ENCODE measurements at regions not wholly inside any gene's neighbourhood (a gene's known extent, or its start where the extent isn't known, plus 50 kb on each side); places are given as distances from the start of the nearest gene placed in this dataset.

DNA sequence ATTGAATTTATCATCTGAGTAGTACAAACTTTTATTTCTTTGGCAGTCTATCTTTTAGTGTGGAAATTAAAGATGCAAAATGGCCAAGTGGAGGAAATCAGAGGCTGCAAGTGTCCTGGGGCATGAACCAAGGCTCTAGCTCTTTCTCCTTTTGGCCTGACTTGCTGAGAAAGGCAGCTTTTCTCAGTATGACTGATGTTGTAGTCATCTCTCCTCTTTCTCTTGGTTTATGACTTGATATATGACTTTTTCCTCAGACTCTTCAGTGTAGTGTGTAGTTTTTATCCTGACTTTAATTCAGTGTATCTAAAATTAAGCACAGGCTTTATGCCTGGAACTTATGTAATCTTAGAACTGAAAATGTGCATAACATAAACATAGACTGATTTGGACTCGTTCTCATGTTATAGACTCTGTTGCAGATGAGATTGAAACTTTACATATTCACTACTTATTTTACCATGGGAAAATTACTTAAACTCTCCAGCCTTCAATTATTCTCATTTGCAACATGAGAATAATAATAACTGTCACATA is 65.7 kb downstream of the SLITRK5 start:
- Histone ChIP-seq H3K9ac (ENCODE audit: low read length) (no peak overlapping the region), H3K9me3 (ENCODE audit: insufficient read depth, low read length) (no peaks in the 10 kb centered on the region), H3K36me3 (ENCODE audit: low read length) (no peaks in the 10 kb centered on the region), H3K4me3 (ENCODE audit: insufficient read depth, low read length, poor library complexity, severe bottlenecking) (no peak overlapping the region), H3K27ac (ENCODE audit: low read depth, low read length) (no peak overlapping the region), H3K4me2 (ENCODE audit: low read depth, low read length, poor library complexity, severe bottlenecking) (no peak overlapping the region), H3K27me3 (ENCODE audit: low read length) (no peaks in the 10 kb centered on the region), H4K20me1 (ENCODE audit: low read depth, low read length) (no peaks in the 10 kb centered on the region), H2AFZ (ENCODE audit: low read depth, low read length, severe bottlenecking) (no peak overlapping the region), H3K9me2 (replicated peaks; ENCODE audit: insufficient read depth, low read length) (no peaks in the 10 kb centered on the region), H3F3A (ENCODE audit: insufficient read depth) (no peaks in the 10 kb centered on the region), H3K79me2 (ENCODE audit: insufficient read depth, low read length) (no peaks in the 10 kb centered on the region)
- TF ChIP-seq, protein P1, sequence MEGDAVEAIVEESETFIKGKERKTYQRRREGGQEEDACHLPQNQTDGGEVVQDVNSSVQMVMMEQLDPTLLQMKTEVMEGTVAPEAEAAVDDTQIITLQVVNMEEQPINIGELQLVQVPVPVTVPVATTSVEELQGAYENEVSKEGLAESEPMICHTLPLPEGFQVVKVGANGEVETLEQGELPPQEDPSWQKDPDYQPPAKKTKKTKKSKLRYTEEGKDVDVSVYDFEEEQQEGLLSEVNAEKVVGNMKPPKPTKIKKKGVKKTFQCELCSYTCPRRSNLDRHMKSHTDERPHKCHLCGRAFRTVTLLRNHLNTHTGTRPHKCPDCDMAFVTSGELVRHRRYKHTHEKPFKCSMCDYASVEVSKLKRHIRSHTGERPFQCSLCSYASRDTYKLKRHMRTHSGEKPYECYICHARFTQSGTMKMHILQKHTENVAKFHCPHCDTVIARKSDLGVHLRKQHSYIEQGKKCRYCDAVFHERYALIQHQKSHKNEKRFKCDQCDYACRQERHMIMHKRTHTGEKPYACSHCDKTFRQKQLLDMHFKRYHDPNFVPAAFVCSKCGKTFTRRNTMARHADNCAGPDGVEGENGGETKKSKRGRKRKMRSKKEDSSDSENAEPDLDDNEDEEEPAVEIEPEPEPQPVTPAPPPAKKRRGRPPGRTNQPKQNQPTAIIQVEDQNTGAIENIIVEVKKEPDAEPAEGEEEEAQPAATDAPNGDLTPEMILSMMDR (IDR thresholded peaks at IDR 0.05; ENCODE audit: insufficient read depth, low read length, poor library complexity, severe bottlenecking): no peak
- TF ChIP-seq EZH2phosphoT487 (conservative IDR thresholded peaks at IDR 0.05; ENCODE audit: low read length): no peak

GRCh38 chr13:87754097-87754496 is 82.9 kb downstream of the SLITRK5 start:
- no peak overlapping the region for H3K4me2 ChIP-seq (ENCODE audit: low read depth, low read length, poor library complexity, severe bottlenecking)
- H3K27ac ChIP-seq (ENCODE audit: low read depth, low read length): no peak overlapping the region
- no peaks in the 10 kb centered on the region for H3K36me3 ChIP-seq (ENCODE audit: low read length)
- no peak overlapping the region for H3K9ac ChIP-seq (ENCODE audit: low read length)
- no peak overlapping the region for H3K4me3 ChIP-seq (ENCODE audit: insufficient read depth, low read length, poor library complexity, severe bottlenecking)
- H3F3A ChIP-seq (ENCODE audit: insufficient read depth): no peaks in the 10 kb centered on the region
- H3K79me2 ChIP-seq (ENCODE audit: insufficient read depth, low read length): no peaks in the 10 kb centered on the region
- H2AFZ ChIP-seq (ENCODE audit: low read depth, low read length, severe bottlenecking): no peak overlapping the region
- no peaks in the 10 kb centered on the region for H3K27me3 ChIP-seq (ENCODE audit: low read length)
- H3K9me2 ChIP-seq (replicated peaks; ENCODE audit: insufficient read depth, low read length): no peaks in the 10 kb centered on the region
- H3K9me3 ChIP-seq (ENCODE audit: insufficient read depth, low read length): no peaks in the 10 kb centered on the region
- no peak for TF ChIP-seq EZH2phosphoT487 (conservative IDR thresholded peaks at IDR 0.05; ENCODE audit: low read length)
- TF ChIP-seq, protein P1 (IDR thresholded peaks at IDR 0.05; ENCODE audit: insufficient read depth, low read length, poor library complexity, severe bottlenecking): no peak
- H4K20me1 ChIP-seq (ENCODE audit: low read depth, low read length): no peaks in the 10 kb centered on the region

GRCh38 chr13:87769445-87769844 is 98.3 kb downstream of the SLITRK5 start:
- Histone ChIP-seq H3K9me2 (replicated peaks; ENCODE audit: insufficient read depth, low read length) (no peaks in the 10 kb centered on the region), H3K27me3 (ENCODE audit: low read length) (no peaks in the 10 kb centered on the region), H3K4me2 (ENCODE audit: low read depth, low read length, poor library complexity, severe bottlenecking) (no peak overlapping the region), H3K9ac (ENCODE audit: low read length) (no peak overlapping the region), H3K79me2 (ENCODE audit: insufficient read depth, low read length) (no peaks in the 10 kb centered on the region), H3K9me3 (ENCODE audit: insufficient read depth, low read length) (no peaks in the 10 kb centered on the region), H3F3A (ENCODE audit: insufficient read depth) (no peaks in the 10 kb centered on the region), H2AFZ (ENCODE audit: low read depth, low read length, severe bottlenecking) (no peak overlapping the region), H3K36me3 (ENCODE audit: low read length) (no peaks in the 10 kb centered on the region), H3K4me3 (ENCODE audit: insufficient read depth, low read length, poor library complexity, severe bottlenecking) (no peak overlapping the region), H3K27ac (ENCODE audit: low read depth, low read length) (no peak overlapping the region), H4K20me1 (ENCODE audit: low read depth, low read length) (no peaks in the 10 kb centered on the region)
- TF ChIP-seq, protein P1 (IDR thresholded peaks at IDR 0.05; ENCODE audit: insufficient read depth, low read length, poor library complexity, severe bottlenecking): no peak
- no peak for TF ChIP-seq EZH2phosphoT487 (conservative IDR thresholded peaks at IDR 0.05; ENCODE audit: low read length)
